SK-N-MC (cell line): ENCODE measurements at regions not wholly inside any gene's neighbourhood (a gene's known extent, or its start where the extent isn't known, plus 50 kb on each side); places are given as distances from the start of the nearest gene placed in this dataset.

Experiments
- DNase-seq: peaks from one replicate; pipeline ENCODE4 v3.0.0-alpha.2; 2011; ENCODE audit warnings: low read depth, low spot score
- H3K27ac ChIP-seq: fragments of 200-600 bp; sonication (generic); 2 replicates; pipeline ENCODE4 v1.5.1; 2016; ENCODE audit warnings: mixed run types
- H3K36me3 ChIP-seq: fragments of 200-600 bp; sonication (generic); 2 replicates; pipeline ENCODE4 v1.6.1; 2017; ENCODE audit warnings: antibody characterized with exemption, low read length, mixed read lengths; ENCODE audit not compliant: insufficient read depth
- H3K4me3 ChIP-seq: fragments of 200-600 bp; sonication (generic); 2 replicates; pipeline ENCODE4 v1.5.1; 2016
- H3K9ac ChIP-seq: fragments of 200-600 bp; sonication (generic); 2 replicates; pipeline ENCODE4 v1.8.0; 2017; ENCODE audit warnings: mixed run types, mixed read lengths; ENCODE audit not compliant: insufficient read length
- H3K9me3 ChIP-seq: fragments of 200-600 bp; sonication (generic); 2 replicates; pipeline ENCODE4 v1.6.1; 2017; ENCODE audit warnings: low read depth, mild to moderate bottlenecking, antibody characterized with exemption, low read length, moderate library complexity, mixed read lengths
- EZH2 ChIP-seq: fragments of 200-600 bp; sonication (generic); IDR thresholded peaks from one replicate; pipeline ENCODE4 v1.6.1; 2017; ENCODE audit warnings: antibody characterized with exemption
- FOXP2 ChIP-seq: optimal IDR thresholded peaks from 2 replicates; pipeline ENCODE3; 2011; ENCODE audit warnings: mild to moderate bottlenecking, moderate library complexity; ENCODE audit not compliant: insufficient read depth; ENCODE audit errors: extremely low read length, control extremely low read depth
- POLR2AphosphoS5 ChIP-seq: IDR thresholded peaks from 2 replicates; pipeline ENCODE4 v1.6.1; 2012; ENCODE audit warnings: mild to moderate bottlenecking, low read depth, low read length, borderline replicate concordance

GRCh38 chr2:6647046-6647445 lies 218.7 kb downstream of the CMPK2 start:
- Histone ChIP-seq H3K9ac (no peak overlapping the region), H3K4me3 (no peak overlapping the region), H3K36me3 (no peaks in the 10 kb centered on the region), H3K9me3 (no peaks in the 10 kb centered on the region), H3K27ac (no peak overlapping the region)
- TF ChIP-seq EZH2 (no peak), FOXP2 (no peak), POLR2AphosphoS5 (no peak)
- no peak for DNase-seq

GRCh38 chr2:6648596-6649247 lies 217.0 kb downstream of the CMPK2 start:
- TF ChIP-seq EZH2 (no peak), POLR2AphosphoS5 (no peak), FOXP2 (no peak)
- DNase-seq, result no peak
- no peak overlapping the region for H3K27ac ChIP-seq
- no peak overlapping the region for H3K9ac ChIP-seq
- no peaks in the 10 kb centered on the region for H3K9me3 ChIP-seq
- no peaks in the 10 kb centered on the region for H3K36me3 ChIP-seq
- no peak overlapping the region for H3K4me3 ChIP-seq

- no peak overlapping the region for H3K27ac ChIP-seq
- no peaks in the 10 kb centered on the region for H3K9me3 ChIP-seq
- no peak overlapping the region for H3K9ac ChIP-seq
- no peak for DNase-seq
- H3K36me3 ChIP-seq, result no peaks in the 10 kb centered on the region
- no peak for TF ChIP-seq POLR2AphosphoS5
- TF ChIP-seq EZH2, result no peak
- TF ChIP-seq FOXP2, result no peak
- no peak overlapping the region for H3K4me3 ChIP-seq
These were observed 215.4 kb downstream of the CMPK2 start for GRCh38 chr2:6650311-6650710.

- Histone ChIP-seq H3K9ac (no peak overlapping the region), H3K27ac (no peak overlapping the region), H3K4me3 (no peak overlapping the region), H3K9me3 (no peaks in the 10 kb centered on the region), H3K36me3 (no peaks in the 10 kb centered on the region)
- TF ChIP-seq FOXP2, result no peak
- no peak for TF ChIP-seq EZH2
- TF ChIP-seq POLR2AphosphoS5, result no peak
- no peak for DNase-seq
These were observed 213.5 kb downstream of the CMPK2 start for GRCh38 chr2:6652251-6652650.

- TF ChIP-seq EZH2, result no peak
- TF ChIP-seq FOXP2, result no peak
- no peak for TF ChIP-seq POLR2AphosphoS5
- Histone ChIP-seq H3K9ac (no peak overlapping the region), H3K4me3 (no peak overlapping the region)
These were observed 212.4 kb downstream of the CMPK2 start for GRCh38 chr2:6653281-6653750.

GRCh38 chr2:6654279-6654678 lies 211.4 kb downstream of the CMPK2 start:
- no peaks in the 10 kb centered on the region for H3K36me3 ChIP-seq
- H3K4me3 ChIP-seq, result no peak overlapping the region
- H3K27ac ChIP-seq, result no peak overlapping the region
- no peaks in the 10 kb centered on the region for H3K9me3 ChIP-seq
- no peak for DNase-seq
- TF ChIP-seq EZH2 (no peak), POLR2AphosphoS5 (no peak)
- H3K9ac ChIP-seq, result no peak overlapping the region

More at GRCh38 chr2:6653281-6653750, 212.4 kb downstream of the CMPK2 start:
- no peak overlapping the region for H3K27ac ChIP-seq
- H3K9me3 ChIP-seq, result no peaks in the 10 kb centered on the region
- no peak for DNase-seq
- no peaks in the 10 kb centered on the region for H3K36me3 ChIP-seq

- H3K36me3 ChIP-seq, result no peaks in the 10 kb centered on the region
- no peak for TF ChIP-seq EZH2
- no peak for TF ChIP-seq POLR2AphosphoS5
- no peak for TF ChIP-seq FOXP2
- H3K4me3 ChIP-seq, result no peak overlapping the region
- no peaks in the 10 kb centered on the region for H3K9me3 ChIP-seq
- no peak overlapping the region for H3K9ac ChIP-seq
- no peak for DNase-seq
- no peak overlapping the region for H3K27ac ChIP-seq
These were observed 209.1 kb downstream of the CMPK2 start for GRCh38 chr2:6656633-6657032.

- no peak overlapping the region for H3K27ac ChIP-seq
- no peaks in the 10 kb centered on the region for H3K9me3 ChIP-seq
- no peak overlapping the region for H3K4me3 ChIP-seq
- no peak for DNase-seq
- no peaks in the 10 kb centered on the region for H3K36me3 ChIP-seq
- H3K9ac ChIP-seq, result no peak overlapping the region
- TF ChIP-seq FOXP2 (no peak), POLR2AphosphoS5 (no peak), EZH2 (no peak)
These were observed 208.6 kb downstream of the CMPK2 start for GRCh38 chr2:6657136-6657535.

GRCh38 chr2:6657855-6658254 lies 207.9 kb downstream of the CMPK2 start:
- TF ChIP-seq FOXP2 (no peak), POLR2AphosphoS5 (no peak), EZH2 (no peak)
- H3K36me3 ChIP-seq, result no peaks in the 10 kb centered on the region
- DNase-seq, result no peak
- H3K4me3 ChIP-seq, result no peak overlapping the region
- no peaks in the 10 kb centered on the region for H3K9me3 ChIP-seq
- no peak overlapping the region for H3K9ac ChIP-seq
- no peak overlapping the region for H3K27ac ChIP-seq
